Activated B cell treated with CpG ODN at 0.5 μM for 24 hours (primary cell): ENCODE measurements at regions not wholly inside any gene's neighbourhood (a gene's known extent, or its start where the extent isn't known, plus 50 kb on each side); places are given as distances from the start of the nearest gene placed in this dataset.

Source experiments
- ATAC-seq: fragments of 200-7000 bp; cut with Tn5 transposase; one replicate; pipeline ENCODE4 v1.10.0; 2021; ENCODE audit warnings: low read depth, mild to moderate bottlenecking, moderate library complexity
- CTCF ChIA-PET: fragments of 350-600 bp; sonication (Branson Sonifier 250); formaldehyde crosslinking; loops from one replicate; lab custom pipeline; 2021; ENCODE audit warnings: antibody characterized with exemption; lab: Charles Lee
- POLR2A ChIA-PET: fragments of 350-600 bp; sonication (Branson Sonifier 250); formaldehyde crosslinking; loops from one replicate; lab custom pipeline; 2021; ENCODE audit warnings: antibody characterized with exemption; lab: Charles Lee
- DNase-seq: peaks from one replicate; pipeline ENCODE4 v3.0.0; 2022
- H3K27ac Mint-ChIP-seq: one replicate; pipeline ENCODE4 v1.8.0; 2020; ENCODE audit warnings: mixed read lengths
- H3K27me3 Mint-ChIP-seq: one replicate; pipeline ENCODE4 v1.8.0; 2021; ENCODE audit warnings: mixed read lengths
- H3K36me3 Mint-ChIP-seq: one replicate; pipeline ENCODE4 v1.8.0; 2021; ENCODE audit warnings: low read depth, mixed read lengths
- H3K4me1 Mint-ChIP-seq: one replicate; pipeline ENCODE4 v1.8.0; 2021; ENCODE audit warnings: mixed read lengths
- H3K4me3 Mint-ChIP-seq: one replicate; pipeline ENCODE4 v1.8.0; 2020; ENCODE audit warnings: mild to moderate bottlenecking, mixed read lengths
- H3K9me3 Mint-ChIP-seq: one replicate; pipeline ENCODE4 v1.8.0; 2020; ENCODE audit warnings: mixed read lengths
- intact Hi-C: fragments of 100-400 bp; cut with micrococcal nuclease; formaldehyde crosslinking; loops from one replicate; pipeline ENCODE4 v1.15.1; 2024
- TF ChIP-seq, protein P1 (sequence below): fragments of 200-600 bp; IDR thresholded peaks from one replicate; pipeline ENCODE4 v1.8.0; 2022; ENCODE audit warnings: antibody characterized with exemption, mild to moderate bottlenecking

DNA sequence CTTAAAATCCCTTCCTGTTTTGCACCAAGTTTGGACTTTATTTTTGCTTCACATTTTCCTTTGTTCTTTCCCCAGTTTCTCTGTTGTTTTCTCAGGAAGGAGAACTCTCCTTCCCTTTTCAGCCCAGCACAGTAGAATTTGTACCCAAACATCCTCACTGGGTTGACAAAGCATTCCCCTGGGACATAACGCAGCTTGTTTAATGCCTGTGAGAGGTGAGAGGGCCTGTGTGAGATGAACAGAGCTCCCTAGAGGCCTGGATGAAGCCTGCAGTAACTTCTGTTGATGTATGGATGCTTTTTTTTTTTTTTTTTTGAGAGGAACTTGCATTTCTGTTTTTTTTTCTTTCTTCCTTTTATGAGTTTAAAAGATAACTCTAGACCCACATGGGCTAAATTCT lies 104.9 kb upstream of the SLC22A23 start:
- Mint-ChIP-seq H3K4me1 (no peaks in the 10 kb centered on the region), H3K9me3 (no peaks in the 10 kb centered on the region), H3K27me3 (peaks cover 8% of the 10 kb centered on the region), H3K36me3 (no peaks in the 10 kb centered on the region), H3K27ac (no peak overlapping the region), H3K4me3 (no peak overlapping the region)
- intact Hi-C loops, result no loop called here
- ChIA-PET POLR2A (no interaction called here), CTCF (no interaction called here)
- no peak for DNase-seq
- ATAC-seq, result no peak
- TF ChIP-seq, protein P1, sequence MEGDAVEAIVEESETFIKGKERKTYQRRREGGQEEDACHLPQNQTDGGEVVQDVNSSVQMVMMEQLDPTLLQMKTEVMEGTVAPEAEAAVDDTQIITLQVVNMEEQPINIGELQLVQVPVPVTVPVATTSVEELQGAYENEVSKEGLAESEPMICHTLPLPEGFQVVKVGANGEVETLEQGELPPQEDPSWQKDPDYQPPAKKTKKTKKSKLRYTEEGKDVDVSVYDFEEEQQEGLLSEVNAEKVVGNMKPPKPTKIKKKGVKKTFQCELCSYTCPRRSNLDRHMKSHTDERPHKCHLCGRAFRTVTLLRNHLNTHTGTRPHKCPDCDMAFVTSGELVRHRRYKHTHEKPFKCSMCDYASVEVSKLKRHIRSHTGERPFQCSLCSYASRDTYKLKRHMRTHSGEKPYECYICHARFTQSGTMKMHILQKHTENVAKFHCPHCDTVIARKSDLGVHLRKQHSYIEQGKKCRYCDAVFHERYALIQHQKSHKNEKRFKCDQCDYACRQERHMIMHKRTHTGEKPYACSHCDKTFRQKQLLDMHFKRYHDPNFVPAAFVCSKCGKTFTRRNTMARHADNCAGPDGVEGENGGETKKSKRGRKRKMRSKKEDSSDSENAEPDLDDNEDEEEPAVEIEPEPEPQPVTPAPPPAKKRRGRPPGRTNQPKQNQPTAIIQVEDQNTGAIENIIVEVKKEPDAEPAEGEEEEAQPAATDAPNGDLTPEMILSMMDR, result no peak

DNA sequence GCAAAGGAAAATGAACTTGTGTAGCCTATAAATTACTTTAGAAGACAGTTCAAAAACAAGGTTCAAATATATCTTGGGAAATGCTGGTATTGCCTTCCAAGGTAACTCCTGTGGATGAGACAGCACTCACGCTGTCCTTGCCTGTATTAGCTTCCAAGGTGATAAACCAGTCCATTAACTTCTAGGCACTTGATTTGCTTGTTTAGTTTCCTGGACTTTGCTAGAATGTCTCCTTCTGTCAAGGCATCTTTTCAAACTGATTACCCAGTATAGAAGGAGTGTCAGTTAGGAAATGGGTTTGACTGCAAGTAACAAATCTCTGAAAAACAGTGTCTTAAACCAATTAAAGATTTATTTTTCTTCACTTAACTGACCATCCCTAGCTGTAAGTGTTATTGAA lies 103.4 kb upstream of the SLC22A23 start:
- intact Hi-C loops, result no loop called here
- Mint-ChIP-seq H3K4me3 (no peak overlapping the region), H3K4me1 (no peaks in the 10 kb centered on the region), H3K9me3 (no peaks in the 10 kb centered on the region), H3K27me3 (peaks cover 8% of the 10 kb centered on the region), H3K27ac (no peak overlapping the region), H3K36me3 (no peaks in the 10 kb centered on the region)
- CTCF ChIA-PET, result no interaction called here
- POLR2A ChIA-PET, result no interaction called here
- ATAC-seq, result no peak
- TF ChIP-seq, protein P1, result no peak
- no peak for DNase-seq

DNA sequence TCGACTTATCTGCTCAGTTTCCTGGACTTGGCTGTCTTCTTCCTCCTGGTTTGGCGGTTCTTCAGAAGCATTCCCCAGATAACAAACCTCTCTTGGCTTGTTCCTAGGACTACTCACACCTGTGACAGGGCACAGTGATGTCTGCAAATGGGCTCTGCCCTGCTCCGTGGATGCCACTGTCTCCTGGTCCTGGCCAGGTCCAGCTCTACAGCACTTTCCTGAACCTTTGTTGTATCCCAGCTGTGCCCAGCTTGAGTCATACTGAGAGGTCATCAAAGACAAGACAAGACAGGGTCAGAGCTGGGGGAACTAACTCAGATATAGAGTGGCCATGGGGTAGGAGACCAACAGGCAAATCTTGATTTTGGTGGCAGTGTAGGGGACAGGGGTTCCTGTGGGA lies 102.7 kb upstream of the SLC22A23 start:
- Mint-ChIP-seq H3K9me3 (no peaks in the 10 kb centered on the region), H3K4me1 (no peaks in the 10 kb centered on the region), H3K4me3 (no peak overlapping the region), H3K27me3 (peaks cover 8% of the 10 kb centered on the region), H3K27ac (no peak overlapping the region), H3K36me3 (no peaks in the 10 kb centered on the region)
- no peak for DNase-seq
- TF ChIP-seq, protein P1, result no peak
- intact Hi-C loops, result no loop called here
- ChIA-PET CTCF (no interaction called here), POLR2A (no interaction called here)
- no peak for ATAC-seq

DNA sequence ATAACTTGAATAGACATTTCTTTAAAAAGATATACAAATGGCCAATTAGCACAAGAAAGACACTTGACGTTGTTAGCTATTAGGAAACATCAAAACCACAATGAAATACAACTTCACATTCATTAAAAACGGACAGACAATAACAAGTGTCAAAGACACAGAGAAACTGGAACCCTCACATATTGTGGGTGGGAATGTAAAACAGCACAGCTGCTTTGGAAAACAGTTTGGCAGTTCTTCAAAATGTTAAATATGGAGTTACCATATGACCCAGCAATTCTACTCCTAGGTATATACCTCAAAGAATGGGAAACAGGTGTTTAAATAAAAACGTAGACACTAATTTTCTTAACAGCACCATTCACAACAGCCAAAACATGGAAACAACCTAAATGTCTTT lies 100.5 kb upstream of the SLC22A23 start:
- ChIA-PET POLR2A (no interaction called here), CTCF (no interaction called here)
- TF ChIP-seq, protein P1, result no peak
- peaks cover 7% of the 10 kb centered on the region for H3K9me3 Mint-ChIP-seq
- no peaks in the 10 kb centered on the region for H3K36me3 Mint-ChIP-seq
- intact Hi-C loops, result no loop called here
- ATAC-seq, result no peak
- no peak overlapping the region for H3K27ac Mint-ChIP-seq
- no peaks in the 10 kb centered on the region for H3K4me1 Mint-ChIP-seq
- no peak for DNase-seq
- no peak overlapping the region for H3K4me3 Mint-ChIP-seq
- H3K27me3 Mint-ChIP-seq, result peaks cover 13% of the 10 kb centered on the region

DNA sequence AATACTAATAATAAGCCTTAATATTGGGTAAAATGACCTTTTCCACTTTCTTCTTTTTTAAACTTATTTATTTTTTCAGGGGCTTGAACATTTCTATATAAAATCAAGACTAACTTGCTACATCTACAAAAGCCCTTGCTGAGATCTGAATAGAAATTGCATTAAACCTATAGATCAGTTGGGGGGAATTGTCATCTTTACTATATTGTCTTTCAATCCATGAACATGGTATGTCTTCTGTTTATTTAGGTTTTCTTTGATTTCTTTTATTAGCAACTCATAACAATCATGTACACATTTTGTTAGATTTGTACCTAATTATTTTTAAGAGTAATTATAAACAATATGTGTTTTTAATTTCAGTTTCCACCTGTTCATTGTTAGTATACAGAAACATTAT lies 96.4 kb upstream of the SLC22A23 start:
- intact Hi-C loops, result no loop called here
- ATAC-seq (no peak), DNase-seq (no peak)
- ChIA-PET CTCF (no interaction called here), POLR2A (no interaction called here)
- Mint-ChIP-seq H3K4me3 (no peak overlapping the region), H3K27me3 (peaks cover 12% of the 10 kb centered on the region), H3K4me1 (no peaks in the 10 kb centered on the region), H3K27ac (no peak overlapping the region), H3K9me3 (peaks cover 21% of the 10 kb centered on the region), H3K36me3 (no peaks in the 10 kb centered on the region)
- TF ChIP-seq, protein P1, result no peak
